Large intestine (tissue), 3 donors: ENCODE measurements at regions not wholly inside any gene's neighbourhood (a gene's known extent, or its start where the extent isn't known, plus 50 kb on each side); places are given as distances from the start of the nearest gene placed in this dataset.

ENCODE experiments used
- DNase-seq, 2 donors: peaks; one replicate each; pipeline versions ENCODE4 v3.0.0 to v3.0.0-alpha.2; 2013
- H3K27ac ChIP-seq: one replicate; pipeline ENCODE4 v1.5.1; 2013; ENCODE audit warnings: low read length
- H3K27me3 ChIP-seq: 2 replicates; pipeline ENCODE4 v1.6.1; 2013; ENCODE audit warnings: low read length; ENCODE audit not compliant: control insufficient read depth, insufficient read depth
- H3K36me3 ChIP-seq: 2 replicates; pipeline ENCODE4 v1.6.1; 2013; ENCODE audit warnings: low read length; ENCODE audit not compliant: control insufficient read depth, insufficient read depth
- H3K4me1 ChIP-seq: one replicate; pipeline ENCODE4 v1.6.1; 2013; ENCODE audit warnings: low read length; ENCODE audit not compliant: control insufficient read depth, insufficient read depth
- H3K4me3 ChIP-seq: one replicate; pipeline ENCODE4 v1.5.1; 2013; ENCODE audit warnings: low read length
- H3K9me3 ChIP-seq: one replicate; pipeline ENCODE4 v1.6.1; 2013; ENCODE audit warnings: mild to moderate bottlenecking, low read depth, low read length, moderate library complexity; ENCODE audit not compliant: control insufficient read depth
- WGBS: methylation state at CpG from one replicate; pipeline ENCODE4 v1.1.5; 2013; ENCODE audit warnings: low lambda C conversion rate; ENCODE audit not compliant: insufficient coverage; 5-methylcytosine and 5-hydroxymethylcytosine counted together

DNA sequence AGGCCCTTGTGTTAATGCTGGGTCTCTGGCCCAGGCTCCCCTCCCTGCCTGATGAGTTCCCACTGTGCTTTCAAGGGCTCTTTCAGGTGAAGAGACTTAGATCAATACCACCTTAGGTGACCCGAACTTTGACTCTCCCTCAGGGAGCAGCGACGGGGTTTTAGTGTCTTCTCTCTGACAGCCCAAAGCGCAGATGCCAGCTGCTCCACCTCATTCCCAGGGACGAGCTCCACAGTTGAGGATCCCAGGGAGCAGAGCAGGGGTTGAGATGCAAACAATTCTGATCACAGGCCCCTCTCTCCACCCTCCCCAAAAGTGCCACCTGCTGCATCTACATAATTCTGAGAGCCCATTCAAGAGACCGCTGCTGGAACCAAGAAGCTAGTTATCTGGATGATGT, 265.1 kb downstream of the TJP1 start:
- no peak for DNase-seq
- WGBS = no CpG with 5 or more reads among the region's 6 CpGs
- Histone ChIP-seq H3K36me3 (no peaks in the 10 kb centered on the region), H3K9me3 (no peaks in the 10 kb centered on the region), H3K4me3 (no peak overlapping the region), H3K27ac (no peak overlapping the region), H3K4me1 (no peaks in the 10 kb centered on the region), H3K27me3 (no peaks in the 10 kb centered on the region)

- no peak overlapping the region for H3K4me3 ChIP-seq
- H3K27ac ChIP-seq = no peak overlapping the region
- WGBS = no CpG with 5 or more reads among the region's 4 CpGs
- no peak for DNase-seq
- no peaks in the 10 kb centered on the region for H3K4me1 ChIP-seq
- no peaks in the 10 kb centered on the region for H3K36me3 ChIP-seq
- H3K9me3 ChIP-seq = no peaks in the 10 kb centered on the region
- H3K27me3 ChIP-seq = no peaks in the 10 kb centered on the region
Measured at GRCh38 chr15:29556380-29556779, 265.9 kb downstream of the TJP1 start.

DNA sequence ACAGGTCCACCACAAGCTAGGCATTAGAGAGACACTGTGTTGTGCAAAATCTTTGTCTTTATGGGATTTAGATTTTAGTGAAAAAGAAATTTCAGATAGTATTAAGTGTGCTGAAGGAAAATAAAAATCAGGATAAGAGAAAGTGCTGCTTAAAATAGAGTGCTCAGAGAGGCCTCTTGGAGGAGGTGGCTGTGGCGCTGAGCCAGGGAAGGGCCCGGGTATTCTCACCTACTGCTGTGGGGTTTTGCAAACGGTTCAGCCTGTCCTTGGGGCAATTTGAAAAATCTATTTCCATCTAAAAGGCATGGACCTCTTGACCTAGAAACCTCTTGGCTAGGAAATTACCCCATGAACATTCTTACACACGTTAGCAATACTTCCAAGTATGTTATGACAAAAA, 267.7 kb downstream of the TJP1 start:
- H3K4me3 ChIP-seq = no peak overlapping the region
- H3K9me3 ChIP-seq = no peaks in the 10 kb centered on the region
- WGBS = 83% methylated on average over 2 of the region's 4 CpGs
- no peak overlapping the region for H3K27ac ChIP-seq
- DNase-seq = no peak
- no peaks in the 10 kb centered on the region for H3K27me3 ChIP-seq
- no peaks in the 10 kb centered on the region for H3K36me3 ChIP-seq
- H3K4me1 ChIP-seq = no peaks in the 10 kb centered on the region

DNA sequence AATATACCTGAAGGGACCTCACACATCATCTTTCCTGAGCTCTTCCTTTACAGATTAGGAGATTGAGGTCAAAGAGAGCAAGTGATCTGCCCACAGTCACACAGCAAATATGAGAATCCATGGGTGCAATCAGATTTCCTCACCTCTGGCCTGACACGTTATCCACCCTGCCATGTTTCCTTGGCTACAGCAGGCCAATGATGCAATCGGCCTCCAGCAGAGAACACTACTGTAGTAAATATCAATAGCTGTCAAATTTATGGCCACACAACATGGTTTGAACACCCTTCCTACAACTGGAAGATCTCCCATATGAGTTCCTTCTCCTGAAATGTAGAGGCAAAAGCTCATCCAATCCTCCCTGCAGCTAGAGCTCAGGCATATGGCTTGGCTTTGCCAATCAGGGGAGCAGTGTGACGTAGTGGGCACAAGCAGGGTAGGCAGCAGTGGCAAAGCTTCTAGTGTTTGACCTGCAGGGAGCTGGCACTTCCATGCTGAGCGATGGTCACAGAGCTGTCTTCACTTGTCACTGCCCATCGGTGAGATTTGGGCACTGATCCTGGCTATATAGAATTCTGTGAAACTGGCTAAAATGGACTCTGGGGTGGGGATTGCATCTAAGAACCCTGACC, 271.3 kb downstream of the TJP1 start:
- Histone ChIP-seq H3K36me3 (no peaks in the 10 kb centered on the region), H3K27me3 (no peaks in the 10 kb centered on the region), H3K27ac (no peak overlapping the region), H3K9me3 (no peaks in the 10 kb centered on the region), H3K4me3 (no peak overlapping the region), H3K4me1 (no peaks in the 10 kb centered on the region)
- DNase-seq = no peak
- no CpG with 5 or more reads among the region's 5 CpGs for WGBS

DNA sequence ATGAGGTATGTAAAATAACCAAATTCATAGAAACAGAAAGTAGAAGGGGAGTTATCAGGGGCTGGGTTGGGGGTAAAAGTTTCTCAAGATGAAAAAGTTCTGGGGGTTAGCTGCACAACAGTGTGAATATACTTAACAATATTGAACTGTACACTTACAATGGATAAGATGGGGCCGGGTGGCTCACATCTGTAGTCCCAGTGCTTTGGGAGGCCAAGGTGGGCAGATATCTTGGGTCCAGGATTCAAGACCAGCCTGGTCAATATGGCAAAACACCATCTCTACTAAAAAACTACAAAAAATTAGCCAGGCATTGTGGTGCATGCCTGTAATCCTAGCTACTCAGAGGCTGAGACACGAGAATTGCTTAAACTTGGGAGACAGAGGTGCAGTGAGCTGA, 274.3 kb downstream of the TJP1 start:
- WGBS = 80% methylated on average over 1 of the region's 2 CpGs
- no peaks in the 10 kb centered on the region for H3K4me1 ChIP-seq
- DNase-seq = no peak

GRCh38 chr15:29544513-29545128, 275.0 kb upstream of the NSMCE3 start:
- no peaks in the 10 kb centered on the region for H3K27me3 ChIP-seq
- 90% methylated on average over 2 of the region's 7 CpGs for WGBS

More for the DNA sequence above, 274.3 kb downstream of the TJP1 start:
- Histone ChIP-seq H3K4me3 (no peak overlapping the region), H3K36me3 (no peaks in the 10 kb centered on the region), H3K9me3 (no peaks in the 10 kb centered on the region), H3K27ac (no peak overlapping the region), H3K27me3 (no peaks in the 10 kb centered on the region)

DNA sequence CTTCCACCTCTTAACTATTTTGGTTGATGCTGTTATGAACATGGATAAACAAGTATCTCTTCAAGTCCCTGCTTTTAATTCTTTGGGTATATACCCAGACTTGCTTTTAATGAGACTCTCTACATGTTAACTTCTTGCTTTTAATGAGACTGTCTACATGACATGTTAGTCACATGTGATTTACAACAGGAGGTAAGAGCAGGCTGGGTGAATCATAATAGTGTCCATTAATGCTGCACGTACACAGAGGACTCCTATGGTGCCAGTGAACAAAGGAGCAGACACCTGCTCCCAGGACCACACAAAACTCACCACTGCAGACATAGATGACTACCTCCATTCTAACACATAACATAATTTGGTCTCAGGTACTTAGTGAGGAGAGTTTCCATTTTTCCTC, 273.4 kb upstream of the NSMCE3 start:
- no CpG with 5 or more reads among the region's 1 CpG for WGBS
- no peaks in the 10 kb centered on the region for H3K27me3 ChIP-seq

More at GRCh38 chr15:29544513-29545128, 275.0 kb upstream of the NSMCE3 start:
- no peaks in the 10 kb centered on the region for H3K9me3 ChIP-seq
- no peaks in the 10 kb centered on the region for H3K4me1 ChIP-seq
- no peaks in the 10 kb centered on the region for H3K36me3 ChIP-seq
- H3K4me3 ChIP-seq = no peak overlapping the region
- H3K27ac ChIP-seq = no peak overlapping the region
- DNase-seq = no peak

GRCh38 chr15:29541309-29541708, 271.7 kb upstream of the NSMCE3 start:
- WGBS = 87% methylated on average over 3 of the region's 7 CpGs
- Histone ChIP-seq H3K36me3 (no peaks in the 10 kb centered on the region), H3K4me3 (no peak overlapping the region), H3K4me1 (no peaks in the 10 kb centered on the region), H3K27ac (no peak overlapping the region), H3K9me3 (no peaks in the 10 kb centered on the region), H3K27me3 (no peaks in the 10 kb centered on the region)
- DNase-seq = no peak

More for the DNA sequence above, 273.4 kb upstream of the NSMCE3 start:
- Histone ChIP-seq H3K4me1 (no peaks in the 10 kb centered on the region), H3K9me3 (no peaks in the 10 kb centered on the region), H3K4me3 (no peak overlapping the region), H3K27ac (no peak overlapping the region), H3K36me3 (no peaks in the 10 kb centered on the region)
- no peak for DNase-seq

- Histone ChIP-seq H3K27ac (no peak overlapping the region), H3K27me3 (no peaks in the 10 kb centered on the region), H3K4me1 (no peaks in the 10 kb centered on the region), H3K9me3 (no peaks in the 10 kb centered on the region), H3K4me3 (no peak overlapping the region), H3K36me3 (no peaks in the 10 kb centered on the region)
- no CpG with 5 or more reads among the region's 5 CpGs for WGBS
- no peak for DNase-seq
Measured at GRCh38 chr15:29540479-29540878, 270.9 kb upstream of the NSMCE3 start.

GRCh38 chr15:29539736-29540135, 270.1 kb upstream of the NSMCE3 start:
- no peak overlapping the region for H3K27ac ChIP-seq
- H3K9me3 ChIP-seq = no peaks in the 10 kb centered on the region
- no peaks in the 10 kb centered on the region for H3K27me3 ChIP-seq
- no peaks in the 10 kb centered on the region for H3K4me1 ChIP-seq
- no peak for DNase-seq
- no peak overlapping the region for H3K4me3 ChIP-seq
- H3K36me3 ChIP-seq = no peaks in the 10 kb centered on the region
- WGBS = no CpG with 5 or more reads among the region's 6 CpGs

DNA sequence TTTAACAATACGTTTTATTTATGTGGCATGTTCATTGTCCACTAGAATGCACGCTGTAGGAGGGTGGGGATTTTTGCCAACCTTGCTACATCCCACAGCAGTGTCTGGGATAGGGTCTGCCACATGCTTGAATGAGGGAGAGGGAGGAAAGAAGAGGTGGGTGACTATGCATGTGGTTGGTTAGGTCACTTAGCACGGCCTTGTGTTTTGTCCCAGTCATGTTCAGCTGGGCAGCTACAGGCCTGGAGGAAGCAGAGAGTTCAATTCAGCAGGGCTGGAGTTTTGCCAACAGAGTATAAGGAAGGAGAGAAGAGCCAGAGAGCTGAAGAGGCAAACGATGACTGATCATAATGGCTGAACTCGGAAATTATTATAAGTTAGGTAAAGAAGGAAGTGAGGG, 268.4 kb upstream of the NSMCE3 start:
- H3K27me3 ChIP-seq = no peaks in the 10 kb centered on the region
- H3K36me3 ChIP-seq = no peaks in the 10 kb centered on the region
- H3K4me3 ChIP-seq = no peak overlapping the region
- no peak for DNase-seq
- 60% methylated on average over 1 of the region's 5 CpGs for WGBS
- no peaks in the 10 kb centered on the region for H3K9me3 ChIP-seq
- H3K27ac ChIP-seq = no peak overlapping the region
- no peaks in the 10 kb centered on the region for H3K4me1 ChIP-seq
